Ascending aorta (tissue), 2 donors: ENCODE measurements at regions not wholly inside any gene's neighbourhood (a gene's known extent, or its start where the extent isn't known, plus 50 kb on each side); places are given as distances from the start of the nearest gene placed in this dataset.

Experiments used
- DNase-seq, 2 donors: peaks; one replicate each; pipeline ENCODE4 v3.0.0-alpha.2; 2019; ENCODE audit warnings: low spot score in 2 of 2
- H3K27ac ChIP-seq, 2 donors: fragments of 200-600 bp; sonication (generic); one replicate each; pipeline ENCODE4 v1.5.1; 2016 to 2017; ENCODE audit warnings: mild to moderate bottlenecking in 1 of 2
- H3K27me3 ChIP-seq: fragments of 200-600 bp; sonication (generic); one replicate; pipeline ENCODE4 v1.5.1; 2017
- H3K36me3 ChIP-seq, 2 donors: fragments of 200-600 bp; sonication (generic); one replicate each; pipeline ENCODE4 v1.5.1; 2016
- H3K4me1 ChIP-seq, 2 donors: fragments of 200-600 bp; sonication (generic); one replicate each; pipeline ENCODE4 v1.5.1; 2016 to 2017; ENCODE audit warnings: mild to moderate bottlenecking in 1 of 2
- H3K4me3 ChIP-seq, 2 donors: fragments of 200-600 bp; sonication (generic); one replicate each; pipeline ENCODE4 v1.5.1; 2016 to 2017; ENCODE audit warnings: mild to moderate bottlenecking in 1 of 2
- H3K9me3 ChIP-seq, 2 donors: fragments of 200-600 bp; sonication (generic); one replicate each; pipeline ENCODE4 v1.5.1; 2016
- intact Hi-C: fragments of 100-400 bp; cut with DNase I; formaldehyde crosslinking; loops from one replicate; pipeline ENCODE4 v1.15.1; 2023
- TF ChIP-seq, protein P1 (sequence below), 3 experiments: fragments of 200-600 bp in 2 of 3; fragments of 450-650 bp in 1 of 3; sonication (generic) in 2 of 3; IDR thresholded peaks; one replicate each; pipeline ENCODE4 v1.5.1; 2016 to 2019; ENCODE audit warnings: antibody characterized with exemption in 3 of 3, mild to moderate bottlenecking in 1 of 3, moderate library complexity in 1 of 3

DNA sequence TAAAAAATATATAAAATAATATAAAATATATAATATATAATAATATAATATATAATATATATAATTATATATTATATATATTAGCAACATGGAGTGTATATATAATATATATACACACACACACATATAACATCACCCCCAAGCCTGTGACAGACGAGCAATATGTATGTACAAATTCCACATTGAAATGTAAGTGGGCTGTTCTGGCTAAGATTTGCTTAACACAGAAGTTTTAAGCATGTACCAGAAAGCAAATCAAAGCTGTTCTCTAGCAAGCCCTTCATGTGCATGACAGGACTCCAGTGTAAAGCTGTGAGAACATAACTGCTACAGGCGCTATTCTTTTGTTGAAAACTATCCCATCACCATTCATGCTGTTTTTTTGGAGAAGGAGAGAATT lies 261.7 kb upstream of the TNP1 start:
- no peaks in the 10 kb centered on the region for H3K4me1 ChIP-seq
- no peak overlapping the region for H3K27ac ChIP-seq
- H3K9me3 ChIP-seq = no peaks in the 10 kb centered on the region
- no peaks in the 10 kb centered on the region for H3K36me3 ChIP-seq
- DNase-seq = no peak
- intact Hi-C loops = no loop called here
- TF ChIP-seq, protein P1, sequence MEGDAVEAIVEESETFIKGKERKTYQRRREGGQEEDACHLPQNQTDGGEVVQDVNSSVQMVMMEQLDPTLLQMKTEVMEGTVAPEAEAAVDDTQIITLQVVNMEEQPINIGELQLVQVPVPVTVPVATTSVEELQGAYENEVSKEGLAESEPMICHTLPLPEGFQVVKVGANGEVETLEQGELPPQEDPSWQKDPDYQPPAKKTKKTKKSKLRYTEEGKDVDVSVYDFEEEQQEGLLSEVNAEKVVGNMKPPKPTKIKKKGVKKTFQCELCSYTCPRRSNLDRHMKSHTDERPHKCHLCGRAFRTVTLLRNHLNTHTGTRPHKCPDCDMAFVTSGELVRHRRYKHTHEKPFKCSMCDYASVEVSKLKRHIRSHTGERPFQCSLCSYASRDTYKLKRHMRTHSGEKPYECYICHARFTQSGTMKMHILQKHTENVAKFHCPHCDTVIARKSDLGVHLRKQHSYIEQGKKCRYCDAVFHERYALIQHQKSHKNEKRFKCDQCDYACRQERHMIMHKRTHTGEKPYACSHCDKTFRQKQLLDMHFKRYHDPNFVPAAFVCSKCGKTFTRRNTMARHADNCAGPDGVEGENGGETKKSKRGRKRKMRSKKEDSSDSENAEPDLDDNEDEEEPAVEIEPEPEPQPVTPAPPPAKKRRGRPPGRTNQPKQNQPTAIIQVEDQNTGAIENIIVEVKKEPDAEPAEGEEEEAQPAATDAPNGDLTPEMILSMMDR (IDR thresholded peaks at IDR 0.05) = no peak
- no peaks in the 10 kb centered on the region for H3K27me3 ChIP-seq
- H3K4me3 ChIP-seq = no peak overlapping the region

GRCh38 chr2:217120429-217120828 lies 260.6 kb upstream of the TNP1 start:
- Histone ChIP-seq H3K36me3 (no peaks in the 10 kb centered on the region), H3K4me1 (no peaks in the 10 kb centered on the region), H3K4me3 (no peak overlapping the region), H3K27me3 (no peaks in the 10 kb centered on the region), H3K9me3 (no peaks in the 10 kb centered on the region), H3K27ac (no peak overlapping the region)
- TF ChIP-seq, protein P1 (IDR thresholded peaks at IDR 0.05) = no peak
- intact Hi-C loops = no loop called here
- no peak for DNase-seq

DNA sequence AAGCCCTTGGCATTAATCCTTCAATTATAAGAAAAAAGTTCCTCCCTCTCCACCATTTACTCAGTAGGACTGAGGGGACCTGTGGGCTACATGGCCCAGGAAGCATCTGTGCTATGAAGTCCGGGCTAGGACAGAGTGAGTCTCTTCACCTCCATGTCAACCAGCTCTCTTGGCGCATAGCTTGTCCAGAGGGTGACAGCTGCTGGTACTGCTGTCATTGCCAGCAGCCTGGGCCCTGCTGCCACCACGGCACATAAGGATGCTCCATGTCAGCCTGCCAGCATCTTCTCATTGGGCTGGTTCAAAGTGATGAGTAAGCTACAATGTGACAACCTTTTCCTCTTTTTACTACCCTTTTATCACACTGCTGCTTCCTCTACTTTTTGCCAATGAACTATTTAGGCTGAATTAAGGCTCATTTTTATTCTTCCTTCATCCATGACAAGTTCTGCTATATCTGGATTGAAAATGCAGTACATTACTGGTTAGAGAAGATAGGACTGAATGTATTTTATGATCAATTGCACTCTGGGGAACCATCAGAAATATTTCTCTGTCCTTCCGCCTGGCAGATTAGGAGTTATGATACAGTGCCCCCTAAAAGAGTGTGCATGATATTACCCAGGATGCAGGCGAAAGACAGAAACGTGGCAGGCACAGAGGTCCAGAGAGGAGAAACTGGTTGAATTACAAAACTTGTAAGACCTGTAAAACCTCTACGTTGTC lies 258.9 kb upstream of the TNP1 start:
- no peaks in the 10 kb centered on the region for H3K36me3 ChIP-seq
- intact Hi-C loops = no loop called here
- TF ChIP-seq, protein P1 (IDR thresholded peaks at IDR 0.05) = no peak
- no peaks in the 10 kb centered on the region for H3K27me3 ChIP-seq
- H3K4me1 ChIP-seq = no peaks in the 10 kb centered on the region
- no peaks in the 10 kb centered on the region for H3K9me3 ChIP-seq
- no peak overlapping the region for H3K4me3 ChIP-seq
- DNase-seq = no peak
- H3K27ac ChIP-seq = no peak overlapping the region

DNA sequence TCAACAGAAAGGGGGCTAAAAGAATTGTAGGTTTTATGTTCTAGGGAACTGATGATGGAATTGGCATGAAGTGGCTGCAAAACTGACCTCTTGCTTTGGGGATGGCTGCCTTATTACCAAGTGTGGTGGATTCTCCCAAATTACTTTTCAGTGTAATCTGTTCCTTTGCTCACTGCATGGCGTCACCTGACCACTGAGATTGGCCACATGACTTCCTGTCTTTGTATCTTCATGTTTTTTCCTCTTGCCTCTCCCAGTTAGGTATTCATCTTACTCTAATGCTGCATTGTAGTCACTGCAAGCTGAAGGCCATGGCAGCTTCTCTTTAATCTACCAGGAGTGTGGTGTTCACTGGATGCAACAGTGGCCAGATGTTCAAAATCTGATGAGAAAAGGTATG lies 257.7 kb upstream of the TNP1 start:
- Histone ChIP-seq H3K27me3 (no peaks in the 10 kb centered on the region), H3K9me3 (no peaks in the 10 kb centered on the region), H3K27ac (no peak overlapping the region), H3K4me3 (no peak overlapping the region), H3K36me3 (no peaks in the 10 kb centered on the region), H3K4me1 (no peaks in the 10 kb centered on the region)
- TF ChIP-seq, protein P1 (IDR thresholded peaks at IDR 0.05) = no peak
- DNase-seq = no peak
- intact Hi-C loops = no loop called here

GRCh38 chr2:217116610-217117009 lies 256.7 kb upstream of the TNP1 start:
- Histone ChIP-seq H3K9me3 (no peaks in the 10 kb centered on the region), H3K4me3 (no peak overlapping the region), H3K36me3 (no peaks in the 10 kb centered on the region), H3K27me3 (no peaks in the 10 kb centered on the region), H3K4me1 (no peaks in the 10 kb centered on the region), H3K27ac (no peak overlapping the region)
- TF ChIP-seq, protein P1 (IDR thresholded peaks at IDR 0.05) = no peak
- DNase-seq = no peak
- intact Hi-C loops = no loop called here

GRCh38 chr2:217114117-217114516 lies 254.3 kb upstream of the TNP1 start:
- DNase-seq = no peak
- no peak overlapping the region for H3K27ac ChIP-seq
- intact Hi-C loops = no loop called here
- no peak overlapping the region for H3K4me3 ChIP-seq
- no peaks in the 10 kb centered on the region for H3K9me3 ChIP-seq
- H3K4me1 ChIP-seq = no peaks in the 10 kb centered on the region
- H3K36me3 ChIP-seq = no peaks in the 10 kb centered on the region
- H3K27me3 ChIP-seq = no peaks in the 10 kb centered on the region
- TF ChIP-seq, protein P1 (IDR thresholded peaks at IDR 0.05) = no peak
